Lower leg skin (tissue), 4 donors: ENCODE measurements at regions not wholly inside any gene's neighbourhood (a gene's known extent, or its start where the extent isn't known, plus 50 kb on each side); places are given as distances from the start of the nearest gene placed in this dataset.

Experiments
- DNase-seq, 2 donors: peaks; one replicate each; pipeline ENCODE4 v3.0.0-alpha.2; 2019; ENCODE audit warnings: low spot score in 2 of 2
- H3K4me3 ChIP-seq: fragments of 200-600 bp; sonication (generic); 2 replicates; pipeline ENCODE4 v1.5.1; 2017; ENCODE audit warnings: mild to moderate bottlenecking, low read depth; ENCODE audit not compliant: poor library complexity, severe bottlenecking
- CTCF ChIP-seq, 3 donors: fragments of 450-650 bp; IDR thresholded peaks; one replicate each; pipeline ENCODE4 v1.5.1; 2016; ENCODE audit warnings: antibody characterized with exemption in 3 of 3, mild to moderate bottlenecking in 3 of 3, moderate library complexity in 2 of 3
- POLR2A ChIP-seq, 2 donors: fragments of 450-650 bp; IDR thresholded peaks; one replicate each; pipeline ENCODE4 v1.6.1; 2016 to 2017; ENCODE audit warnings: antibody characterized with exemption in 2 of 2, mild to moderate bottlenecking in 1 of 2, moderate library complexity in 1 of 2
- WGBS, 2 donors: methylation state at CpG; one replicate each; pipeline ENCODE4 v1.1.5; 2018; 5-methylcytosine and 5-hydroxymethylcytosine counted together
- intact Hi-C: fragments of 100-400 bp; cut with DNase I; formaldehyde crosslinking; loops from one replicate; pipeline ENCODE4 v1.15.0; 2023; ENCODE audit warnings: low total_unique reads

GRCh38 chr9:90331826-90332575, 310.6 kb downstream of the DIRAS2 start:
- no peak for DNase-seq
- 68 to 76% methylated on average over 8 of the region's 8 CpGs for WGBS, 2 donors
- TF ChIP-seq CTCF (IDR thresholded peaks at IDR 0.05) (no peak), POLR2A (IDR thresholded peaks at IDR 0.05) (no peak)
- no peak overlapping the region for H3K4me3 ChIP-seq
- intact Hi-C loops = no loop called here

GRCh38 chr9:90333226-90333625, 309.4 kb downstream of the DIRAS2 start:
- intact Hi-C loops = no loop called here
- WGBS, 2 donors = 70 to 73% methylated on average over 2 of the region's 2 CpGs
- DNase-seq = no peak
- TF ChIP-seq CTCF (IDR thresholded peaks at IDR 0.05) = no peak
- TF ChIP-seq POLR2A (IDR thresholded peaks at IDR 0.05) = no peak
- no peak overlapping the region for H3K4me3 ChIP-seq

- H3K4me3 ChIP-seq = no peak overlapping the region
- DNase-seq = no peak
- intact Hi-C loops = no loop called here
- TF ChIP-seq CTCF (IDR thresholded peaks at IDR 0.05) = no peak
- TF ChIP-seq POLR2A (IDR thresholded peaks at IDR 0.05) = no peak
Measured at GRCh38 chr9:90340421-90340820, 302.2 kb downstream of the DIRAS2 start.

- TF ChIP-seq POLR2A (IDR thresholded peaks at IDR 0.05) (no peak), CTCF (IDR thresholded peaks at IDR 0.05) (no peak)
- no peak for DNase-seq
- intact Hi-C loops = no loop called here
- 74 to 83% methylated on average over 4 of the region's 4 CpGs for WGBS, 2 donors
- H3K4me3 ChIP-seq = no peak overlapping the region
Measured at GRCh38 chr9:90342607-90343006, 300.0 kb downstream of the DIRAS2 start.

GRCh38 chr9:90343366-90343765, 299.3 kb downstream of the DIRAS2 start:
- WGBS, 2 donors = 84% methylated on average over 3 of the region's 3 CpGs
- DNase-seq = no peak
- H3K4me3 ChIP-seq = no peak overlapping the region
- TF ChIP-seq POLR2A (IDR thresholded peaks at IDR 0.05) (no peak), CTCF (IDR thresholded peaks at IDR 0.05) (no peak)
- intact Hi-C loops = no loop called here

- DNase-seq = no peak
- TF ChIP-seq POLR2A (IDR thresholded peaks at IDR 0.05) = no peak
- TF ChIP-seq CTCF (IDR thresholded peaks at IDR 0.05) = no peak
- intact Hi-C loops = no loop called here
- H3K4me3 ChIP-seq = no peak overlapping the region
- WGBS, 2 donors = 13 to 22% methylated on average over 1 of the region's 1 CpG
Measured at GRCh38 chr9:90343991-90344390, 298.6 kb downstream of the DIRAS2 start.
